Limb (tissue), 2 donors: ENCODE measurements at regions not wholly inside any gene's neighbourhood (a gene's known extent, or its start where the extent isn't known, plus 50 kb on each side); places are given as distances from the start of the nearest gene placed in this dataset.
"Not testable (repeated sequence)": the region's sequence is repeated elsewhere in the genome, so short reads cannot be mapped to it uniquely, and the experiment has no call there.

Experiments
- DNase-seq, 2 donors: peaks; one replicate each; pipeline ENCODE4 v3.0.0-alpha.2; 2016; ENCODE audit errors: extremely low spot score in 2 of 2

- no peak for DNase-seq
Observed at GRCh38 chr17:30586818-30587595, 109.8 kb downstream of the GOSR1 start.

GRCh38 chr17:30584810-30585209 is 107.6 kb downstream of the GOSR1 start:
- DNase-seq, result no peak

- no peak for DNase-seq
Observed at GRCh38 chr17:30580916-30581315, 103.7 kb downstream of the GOSR1 start.

- no peak for DNase-seq
Observed at GRCh38 chr17:30579610-30580315, 102.6 kb downstream of the GOSR1 start.

- not testable (repeated sequence) for DNase-seq
Observed at GRCh38 chr17:30578015-30578717, 101.0 kb downstream of the GOSR1 start.
